CD4-positive, alpha-beta memory T cell (primary cell): ENCODE measurements at regions not wholly inside any gene's neighbourhood (a gene's known extent, or its start where the extent isn't known, plus 50 kb on each side); places are given as distances from the start of the nearest gene placed in this dataset.

ENCODE experiments used
- CTCF ChIA-PET: fragments of 350-600 bp; sonication (Branson Sonifier 250); formaldehyde crosslinking; loops from one replicate; lab custom pipeline; 2021; ENCODE audit warnings: inconsistent platforms; ENCODE audit not compliant: partially characterized antibody; lab: Charles Lee
- POLR2A ChIA-PET: fragments of 350-600 bp; sonication (Branson Sonifier 250); formaldehyde crosslinking; loops from one replicate; lab custom pipeline; 2021; ENCODE audit not compliant: partially characterized antibody; lab: Charles Lee
- DNase-seq, 5 donors: peaks; one replicate each; pipeline versions ENCODE4 v3.0.0 to v3.0.0-alpha.2; 2020 to 2022; ENCODE audit warnings: mixed read lengths in 1 of 5
- H3K27ac ChIP-seq: one replicate; pipeline ENCODE4 v1.7.0; 2013; ENCODE audit warnings: low read depth, low read length
- H3K27me3 ChIP-seq: 2 replicates; pipeline ENCODE4 v1.7.0; 2013; ENCODE audit warnings: mild to moderate bottlenecking, low read length, moderate library complexity; ENCODE audit not compliant: insufficient read depth
- H3K36me3 ChIP-seq: 2 replicates; pipeline ENCODE4 v1.7.0; 2013; ENCODE audit warnings: mild to moderate bottlenecking, low read length, moderate library complexity; ENCODE audit not compliant: insufficient read depth
- H3K4me1 ChIP-seq: 2 replicates; pipeline ENCODE4 v1.7.0; 2013; ENCODE audit warnings: mild to moderate bottlenecking, low read length, moderate library complexity; ENCODE audit not compliant: insufficient read depth
- H3K4me3 ChIP-seq, 2 donors: one replicate each; pipeline ENCODE4 v1.7.0; 2013; ENCODE audit warnings: low read length in 2 of 2, mild to moderate bottlenecking in 1 of 2
- H3K9me3 ChIP-seq, 2 donors: one replicate each; pipeline ENCODE4 v1.7.0; 2013; ENCODE audit warnings: low read length in 2 of 2, control low read depth in 1 of 2; ENCODE audit not compliant: control insufficient read depth in 1 of 2
- H3K27ac Mint-ChIP-seq, 7 donors: one replicate each; pipeline ENCODE4 v1.8.0; 2020 to 2021; ENCODE audit warnings: mixed read lengths in 7 of 7, mild to moderate bottlenecking in 6 of 7, inconsistent platforms in 3 of 7, moderate library complexity in 3 of 7
- H3K27me3 Mint-ChIP-seq, 2 donors: one replicate each; pipeline ENCODE4 v1.8.0; 2020 to 2021; ENCODE audit warnings: mixed read lengths in 2 of 2
- H3K36me3 Mint-ChIP-seq, 2 donors: one replicate each; pipeline ENCODE4 v1.8.0; 2020 to 2021; ENCODE audit warnings: mixed read lengths in 2 of 2, inconsistent platforms in 1 of 2, mild to moderate bottlenecking in 1 of 2
- H3K4me1 Mint-ChIP-seq, 4 donors: one replicate each; pipeline ENCODE4 v1.8.0; 2020 to 2021; ENCODE audit warnings: mixed read lengths in 4 of 4, mild to moderate bottlenecking in 1 of 4
- H3K4me3 Mint-ChIP-seq, 8 donors: one replicate each; pipeline ENCODE4 v1.8.0; 2020 to 2021; ENCODE audit warnings: mixed read lengths in 8 of 8, mild to moderate bottlenecking in 7 of 8, moderate library complexity in 6 of 8, inconsistent platforms in 3 of 8
- H3K9me3 Mint-ChIP-seq, 8 donors: one replicate each; pipeline ENCODE4 v1.8.0; 2020 to 2021; ENCODE audit warnings: mixed read lengths in 8 of 8, mild to moderate bottlenecking in 5 of 8, inconsistent platforms in 3 of 8, moderate library complexity in 1 of 8
- intact Hi-C: fragments of 100-400 bp; cut with micrococcal nuclease; formaldehyde crosslinking; loops from one replicate; pipeline ENCODE4 v1.15.1; 2023

GRCh38 chr3:59406943-59407342, 357.1 kb upstream of the CFAP20DC start:
- no peaks in the 10 kb centered on the region for H3K36me3 Mint-ChIP-seq
- H3K36me3 ChIP-seq: no peaks in the 10 kb centered on the region
- no peaks in the 10 kb centered on the region for H3K9me3 ChIP-seq
- H3K4me1 Mint-ChIP-seq: peaks cover 9 to 23% (median 13%) of the 10 kb centered on the region in 4 donors
- H3K27ac Mint-ChIP-seq: peak overlapping the region in 3 of 7 donors; percentile 38 to 82 (median 47)
- ChIA-PET CTCF (interaction anchor here (1.4 kb wide), 1 partner anchor 61 kb away, joined by 3 read pairs; no protein-coding TSS in a partner anchor), POLR2A (interaction anchor here (0.9 kb wide), 1 partner anchor 17 kb away, joined by 3 read pairs; no protein-coding TSS in a partner anchor)
- H3K4me3 Mint-ChIP-seq: peak overlapping the region in 2 of 8 donors; percentile 3 to 10
- peaks cover 0 to 5% (median 0%) of the 10 kb centered on the region in 8 donors for H3K9me3 Mint-ChIP-seq
- DNase-seq: no peak
- peaks cover 8% of the 10 kb centered on the region for H3K4me1 ChIP-seq
- no peak overlapping the region for H3K27ac ChIP-seq
- no peak overlapping the region for H3K4me3 ChIP-seq
- intact Hi-C loops: no loop called here
- no peaks in the 10 kb centered on the region for H3K27me3 Mint-ChIP-seq
- H3K27me3 ChIP-seq: no peaks in the 10 kb centered on the region

GRCh38 chr3:59404851-59405250, 355.0 kb upstream of the CFAP20DC start:
- Histone ChIP-seq H3K4me1 (peaks cover 8% of the 10 kb centered on the region), H3K4me3 (no peak overlapping the region), H3K36me3 (no peaks in the 10 kb centered on the region), H3K9me3 (no peaks in the 10 kb centered on the region), H3K27ac (no peak overlapping the region), H3K27me3 (no peaks in the 10 kb centered on the region)
- intact Hi-C loops: no loop called here
- Mint-ChIP-seq H3K4me3 (no peak overlapping the region), H3K36me3 (no peaks in the 10 kb centered on the region), H3K9me3 (no peaks in the 10 kb centered on the region), H3K27me3 (no peaks in the 10 kb centered on the region), H3K4me1 (peaks cover 6 to 16% (median 12%) of the 10 kb centered on the region in 4 donors), H3K27ac (no peak overlapping the region)
- ChIA-PET POLR2A (no interaction called here), CTCF (no interaction called here)
- DNase-seq: no peak

GRCh38 chr3:59404064-59404463, 354.2 kb upstream of the CFAP20DC start:
- Mint-ChIP-seq H3K27me3 (no peaks in the 10 kb centered on the region), H3K4me3 (no peak overlapping the region), H3K4me1 (peaks cover 6 to 16% (median 12%) of the 10 kb centered on the region in 4 donors), H3K27ac (peak overlapping the region in 1 of 7 donors; percentile 33), H3K36me3 (no peaks in the 10 kb centered on the region), H3K9me3 (no peaks in the 10 kb centered on the region)
- Histone ChIP-seq H3K4me3 (no peak overlapping the region), H3K36me3 (no peaks in the 10 kb centered on the region), H3K9me3 (no peaks in the 10 kb centered on the region), H3K4me1 (peaks cover 8% of the 10 kb centered on the region), H3K27ac (no peak overlapping the region), H3K27me3 (no peaks in the 10 kb centered on the region)
- ChIA-PET POLR2A (no interaction called here), CTCF (interaction anchor here (1.8 kb wide), 1 partner anchor 23 kb away, joined by 6 read pairs; no protein-coding TSS in a partner anchor)
- intact Hi-C loops: no loop called here
- no peak for DNase-seq

GRCh38 chr3:59401924-59402323, 352.1 kb upstream of the CFAP20DC start:
- CTCF ChIA-PET: no interaction called here
- Mint-ChIP-seq H3K9me3 (peaks cover 0 to 4% (median 0%) of the 10 kb centered on the region in 8 donors), H3K36me3 (peaks cover 0 to 4% of the 10 kb centered on the region in 2 donors), H3K4me3 (no peak overlapping the region), H3K27me3 (no peaks in the 10 kb centered on the region), H3K4me1 (peaks cover 4 to 7% (median 5%) of the 10 kb centered on the region in 4 donors), H3K27ac (no peak overlapping the region)
- intact Hi-C loops: no loop called here
- Histone ChIP-seq H3K36me3 (no peaks in the 10 kb centered on the region), H3K4me3 (no peak overlapping the region), H3K27ac (no peak overlapping the region), H3K27me3 (no peaks in the 10 kb centered on the region), H3K9me3 (no peaks in the 10 kb centered on the region), H3K4me1 (peaks cover 4% of the 10 kb centered on the region)
- POLR2A ChIA-PET: interaction anchor here (0.6 kb wide), 1 partner anchor 849 kb away, joined by 3 read pairs; no protein-coding TSS in a partner anchor
- no peak for DNase-seq

- POLR2A ChIA-PET: no interaction called here
- Histone ChIP-seq H3K4me1 (peaks cover 16% of the 10 kb centered on the region), H3K4me3 (no peak overlapping the region), H3K9me3 (no peaks in the 10 kb centered on the region), H3K27me3 (no peaks in the 10 kb centered on the region), H3K36me3 (no peaks in the 10 kb centered on the region), H3K27ac (no peak overlapping the region)
- no peak for DNase-seq
- Mint-ChIP-seq H3K27me3 (no peaks in the 10 kb centered on the region), H3K4me1 (peaks cover 8 to 17% (median 13%) of the 10 kb centered on the region in 4 donors), H3K4me3 (no peak overlapping the region), H3K27ac (no peak overlapping the region), H3K9me3 (peaks cover 0 to 9% (median 3%) of the 10 kb centered on the region in 8 donors), H3K36me3 (peaks cover 2 to 15% of the 10 kb centered on the region in 2 donors)
- CTCF ChIA-PET: no interaction called here
- intact Hi-C loops: no loop called here
Observed at GRCh38 chr3:59392116-59392515, 342.3 kb upstream of the CFAP20DC start.

GRCh38 chr3:59391131-59391530, 341.3 kb upstream of the CFAP20DC start:
- Mint-ChIP-seq H3K27me3 (no peaks in the 10 kb centered on the region), H3K36me3 (peaks cover 2 to 9% of the 10 kb centered on the region in 2 donors), H3K9me3 (peaks cover 0 to 9% (median under 1%) of the 10 kb centered on the region in 8 donors), H3K4me1 (peaks cover 13 to 23% (median 18%) of the 10 kb centered on the region in 4 donors), H3K27ac (no peak overlapping the region), H3K4me3 (no peak overlapping the region)
- no peak for DNase-seq
- Histone ChIP-seq H3K27ac (no peak overlapping the region), H3K4me3 (no peak overlapping the region), H3K27me3 (no peaks in the 10 kb centered on the region), H3K9me3 (no peaks in the 10 kb centered on the region), H3K36me3 (no peaks in the 10 kb centered on the region), H3K4me1 (peaks cover 21% of the 10 kb centered on the region)
- POLR2A ChIA-PET: no interaction called here
- intact Hi-C loops: no loop called here
- CTCF ChIA-PET: no interaction called here

- CTCF ChIA-PET: interaction anchor here (1.2 kb wide), 1 partner anchor 35 kb away, joined by 3 read pairs; no protein-coding TSS in a partner anchor
- Mint-ChIP-seq H3K9me3 (peaks cover 0 to 4% (median 0%) of the 10 kb centered on the region in 8 donors), H3K4me1 (peaks cover 17 to 36% (median 23%) of the 10 kb centered on the region in 4 donors), H3K27ac (peak overlapping the region; percentile 19 to 75 (median 69)), H3K27me3 (no peaks in the 10 kb centered on the region), H3K36me3 (peaks cover 0 to 5% of the 10 kb centered on the region in 2 donors), H3K4me3 (peak overlapping the region in 5 of 8 donors; percentile 1 to 64 (median 28))
- H3K4me3 ChIP-seq: no peak overlapping the region
- no peak for DNase-seq
- no peak overlapping the region for H3K27ac ChIP-seq
- H3K4me1 ChIP-seq: peaks cover 24% of the 10 kb centered on the region
- POLR2A ChIA-PET: no interaction called here
- intact Hi-C loops: loop anchor here (5.0 kb wide), 1 partner anchor 64 kb away; no protein-coding TSS in a partner anchor
- no peaks in the 10 kb centered on the region for H3K27me3 ChIP-seq
- no peaks in the 10 kb centered on the region for H3K9me3 ChIP-seq
- no peaks in the 10 kb centered on the region for H3K36me3 ChIP-seq
Observed at GRCh38 chr3:59388555-59389270, 338.9 kb upstream of the CFAP20DC start.
